NT2/D1 (cell line): ENCODE measurements at regions not wholly inside any gene's neighbourhood (a gene's known extent, or its start where the extent isn't known, plus 50 kb on each side); places are given as distances from the start of the nearest gene placed in this dataset.

ENCODE experiments used
- YY1 ChIP-seq: IDR thresholded peaks from 2 replicates; pipeline ENCODE4 v1.6.1; 2011; ENCODE audit not compliant: insufficient read length, insufficient read depth
- ZNF274 ChIP-seq: IDR thresholded peaks from 2 replicates; pipeline ENCODE4 v1.6.1; 2011; ENCODE audit warnings: mild to moderate bottlenecking, low read depth, low read length

- no peak for TF ChIP-seq ZNF274
- no peak for TF ChIP-seq YY1
Observed at GRCh38 chr6:121884091-121884490, 448.6 kb downstream of the GJA1 start.
